Activated T-helper 1 cell treated with anti-CD3 and anti-CD28 coated beads, Interleukin-12 subunit alpha, Interleukin-12 subunit beta, Interleukin-2, Interleukin-4 antibody, amounts not matched to agents 30 ng/mL and 10 ng/mL and 1 ng/mL, durations not matched to agents 14 hours and 24 hours and 36 hours (primary cell): ENCODE measurements at regions not wholly inside any gene's neighbourhood (a gene's known extent, or its start where the extent isn't known, plus 50 kb on each side); places are given as distances from the start of the nearest gene placed in this dataset.

Experiments used
- DNase-seq: peaks from one replicate; pipeline ENCODE4 v3.0.0; 2021; ENCODE audit warnings: low spot score
- H3K27ac Mint-ChIP-seq: one replicate; pipeline ENCODE4 v1.8.0; 2021; ENCODE audit warnings: mild to moderate bottlenecking, mixed read lengths
- H3K27me3 Mint-ChIP-seq: one replicate; pipeline ENCODE4 v1.8.0; 2022; ENCODE audit warnings: mild to moderate bottlenecking, moderate library complexity, mixed read lengths; ENCODE audit not compliant: insufficient read depth
- H3K36me3 Mint-ChIP-seq: one replicate; pipeline ENCODE4 v1.8.0; 2021; ENCODE audit warnings: low read depth, mixed read lengths
- H3K4me1 Mint-ChIP-seq: one replicate; pipeline ENCODE4 v1.8.0; 2021; ENCODE audit warnings: low read depth, mixed read lengths
- H3K4me3 Mint-ChIP-seq: one replicate; pipeline ENCODE4 v1.8.0; 2021; ENCODE audit warnings: mild to moderate bottlenecking, moderate library complexity, mixed read lengths
- H3K9me3 Mint-ChIP-seq: one replicate; pipeline ENCODE4 v1.8.0; 2021; ENCODE audit warnings: mixed read lengths
- intact Hi-C: fragments of 100-400 bp; cut with micrococcal nuclease; formaldehyde crosslinking; loops from one replicate; pipeline ENCODE4 v1.15.1; 2024

DNA sequence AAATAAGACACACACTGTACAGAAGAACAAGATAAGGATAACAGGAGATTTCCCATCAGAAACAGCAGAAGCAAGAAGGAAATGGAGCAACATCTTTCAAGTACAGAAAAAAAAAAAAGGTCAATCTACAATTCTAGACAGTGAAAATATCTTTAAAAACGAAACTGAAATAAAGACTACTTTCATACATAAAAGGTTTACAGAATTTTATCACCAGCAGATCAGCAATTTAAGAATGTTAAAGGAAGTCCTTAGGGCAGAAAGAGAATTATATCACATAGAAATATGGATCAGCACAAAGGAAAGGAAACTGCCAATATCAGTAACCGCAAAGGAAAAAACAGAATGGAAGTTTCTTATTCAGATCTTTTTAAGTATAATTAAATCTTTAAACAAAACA lies 931.0 kb downstream of the EPHA4 start:
- H3K36me3 Mint-ChIP-seq: no peaks in the 10 kb centered on the region
- H3K4me1 Mint-ChIP-seq: no peaks in the 10 kb centered on the region
- intact Hi-C loops: no loop called here
- no peak for DNase-seq
- H3K4me3 Mint-ChIP-seq: no peak overlapping the region
- no peaks in the 10 kb centered on the region for H3K27me3 Mint-ChIP-seq
- no peak overlapping the region for H3K27ac Mint-ChIP-seq
- H3K9me3 Mint-ChIP-seq: no peaks in the 10 kb centered on the region

DNA sequence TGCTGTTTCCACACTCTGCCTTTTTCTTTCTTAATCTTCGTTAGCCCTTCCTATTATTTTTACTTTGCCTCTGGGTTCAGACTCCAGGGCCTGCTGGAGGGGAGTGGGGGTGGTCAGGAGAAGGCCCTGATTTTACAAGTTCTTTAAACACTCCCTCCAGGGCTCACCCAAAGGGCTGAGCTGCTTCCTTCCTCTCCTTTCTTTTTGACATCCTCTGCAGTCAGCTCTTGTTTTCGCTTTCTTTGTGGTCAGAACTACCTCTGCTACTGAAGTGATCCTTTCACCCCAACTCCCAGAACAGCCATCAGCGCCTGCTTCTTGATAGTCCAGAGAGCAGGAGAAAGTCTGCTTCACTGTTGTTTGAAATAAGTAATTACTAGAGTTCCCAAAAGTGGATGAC lies 925.7 kb downstream of the EPHA4 start:
- Mint-ChIP-seq H3K36me3 (no peaks in the 10 kb centered on the region), H3K4me1 (peaks cover 6% of the 10 kb centered on the region), H3K27me3 (no peaks in the 10 kb centered on the region), H3K27ac (no peak overlapping the region), H3K9me3 (no peaks in the 10 kb centered on the region), H3K4me3 (no peak overlapping the region)
- DNase-seq: no peak
- intact Hi-C loops: no loop called here

DNA sequence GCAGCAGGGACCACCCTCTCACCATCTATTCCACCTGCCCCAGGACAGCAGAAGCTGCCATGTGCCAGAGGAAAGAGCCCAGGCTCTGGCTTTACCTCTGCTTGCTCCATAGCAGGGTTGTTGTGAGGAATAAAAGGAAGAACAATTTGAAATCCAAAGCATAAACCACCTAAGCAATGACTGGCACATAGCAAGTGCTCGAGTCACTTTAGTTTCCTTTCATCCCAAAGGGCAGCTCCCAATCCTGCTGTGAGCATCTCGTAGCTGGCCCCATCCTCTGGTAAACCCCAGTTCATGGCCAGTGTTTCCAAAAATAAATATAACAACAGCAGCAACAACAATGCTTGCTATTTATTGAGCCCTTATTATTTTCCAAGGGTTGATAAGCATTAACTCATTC lies 923.5 kb downstream of the EPHA4 start:
- Mint-ChIP-seq H3K9me3 (no peaks in the 10 kb centered on the region), H3K27ac (no peak overlapping the region), H3K4me3 (no peak overlapping the region), H3K4me1 (peaks cover 6% of the 10 kb centered on the region), H3K36me3 (no peaks in the 10 kb centered on the region), H3K27me3 (no peaks in the 10 kb centered on the region)
- intact Hi-C loops: no loop called here
- no peak for DNase-seq

DNA sequence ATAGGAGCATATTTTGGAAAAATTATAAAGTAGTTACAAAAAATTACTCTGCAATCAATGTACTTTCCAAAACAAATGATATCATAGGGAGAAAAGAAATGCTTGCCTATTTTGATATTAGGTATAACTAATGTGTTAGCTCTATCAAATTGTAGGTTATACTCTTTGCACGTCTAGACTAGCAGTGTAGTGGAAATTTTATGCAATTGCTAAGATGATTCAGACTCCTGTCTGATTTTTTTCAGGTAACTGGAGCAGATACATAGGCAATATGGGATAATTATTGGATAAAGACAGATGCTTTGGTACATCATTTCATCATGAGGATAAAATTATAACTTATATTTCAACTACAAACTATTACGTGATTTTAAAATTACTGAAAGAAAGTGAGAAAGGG lies 918.3 kb downstream of the EPHA4 start:
- Mint-ChIP-seq H3K36me3 (no peaks in the 10 kb centered on the region), H3K27ac (no peak overlapping the region), H3K4me3 (no peak overlapping the region), H3K4me1 (no peaks in the 10 kb centered on the region), H3K27me3 (no peaks in the 10 kb centered on the region), H3K9me3 (no peaks in the 10 kb centered on the region)
- no peak for DNase-seq
- intact Hi-C loops: no loop called here

DNA sequence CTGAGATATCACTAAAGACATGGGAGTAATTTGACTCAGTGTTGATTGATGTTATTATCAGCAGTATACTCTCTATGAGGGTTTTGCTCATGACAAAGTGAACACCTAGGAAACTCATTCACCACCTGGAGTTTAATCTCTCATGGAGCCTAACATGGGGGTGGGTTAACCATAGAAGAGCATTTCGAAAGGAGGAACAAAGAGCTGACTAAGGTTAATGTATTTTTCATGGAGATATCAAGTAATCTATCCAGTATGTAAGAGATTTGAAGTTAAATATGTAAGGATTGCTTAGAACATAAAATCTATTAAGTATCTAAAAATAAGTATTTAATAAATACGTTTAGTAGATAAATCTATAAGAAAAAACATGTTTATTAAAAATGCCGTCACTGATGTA lies 917.8 kb downstream of the EPHA4 start:
- Mint-ChIP-seq H3K27ac (no peak overlapping the region), H3K4me1 (no peaks in the 10 kb centered on the region), H3K36me3 (no peaks in the 10 kb centered on the region), H3K9me3 (no peaks in the 10 kb centered on the region), H3K4me3 (no peak overlapping the region), H3K27me3 (no peaks in the 10 kb centered on the region)
- intact Hi-C loops: no loop called here
- DNase-seq: no peak

DNA sequence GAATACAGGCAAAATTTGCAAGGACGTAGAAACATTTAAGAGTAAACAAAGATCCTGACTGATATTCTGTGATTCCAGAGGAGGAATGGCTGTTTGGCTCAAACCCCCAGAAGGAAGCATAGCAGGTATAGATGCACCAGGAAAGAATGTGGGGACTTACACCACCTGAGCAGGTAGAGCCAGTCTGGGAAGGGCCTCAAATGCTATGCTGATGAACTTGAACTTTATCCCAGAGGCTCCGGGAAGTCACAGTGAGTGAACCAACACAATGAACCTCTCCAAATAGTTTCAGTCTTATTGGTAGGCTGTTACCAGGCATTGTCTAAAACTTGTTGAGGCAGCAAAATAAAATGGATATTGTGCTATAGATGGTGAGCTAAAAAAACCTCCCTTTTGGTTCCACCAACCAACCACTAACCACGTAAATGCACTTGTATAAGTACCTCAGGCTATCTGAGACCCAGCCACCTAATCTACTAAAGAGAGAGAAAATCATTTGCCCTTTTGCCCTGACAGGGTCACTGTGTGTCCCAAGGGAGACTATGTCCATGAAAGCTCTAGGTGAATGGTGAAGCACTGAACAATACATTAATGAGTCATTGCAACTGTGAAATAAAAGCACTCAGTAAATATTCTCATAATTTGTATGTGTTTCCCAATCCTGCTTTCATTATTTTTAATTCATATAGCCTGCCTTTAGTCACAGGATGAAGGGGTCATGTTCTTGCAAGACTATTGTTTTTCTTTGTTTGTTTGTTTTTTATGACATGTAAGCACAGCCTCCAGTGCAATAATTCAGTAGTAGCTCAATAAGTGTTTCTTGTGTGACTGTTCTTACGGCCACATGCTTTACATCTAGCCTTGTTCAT lies 911.6 kb downstream of the EPHA4 start:
- intact Hi-C loops: no loop called here
- no peaks in the 10 kb centered on the region for H3K4me1 Mint-ChIP-seq
- H3K9me3 Mint-ChIP-seq: no peaks in the 10 kb centered on the region
- H3K27me3 Mint-ChIP-seq: no peaks in the 10 kb centered on the region
- no peak overlapping the region for H3K27ac Mint-ChIP-seq
- no peak overlapping the region for H3K4me3 Mint-ChIP-seq
- no peaks in the 10 kb centered on the region for H3K36me3 Mint-ChIP-seq
- no peak for DNase-seq

DNA sequence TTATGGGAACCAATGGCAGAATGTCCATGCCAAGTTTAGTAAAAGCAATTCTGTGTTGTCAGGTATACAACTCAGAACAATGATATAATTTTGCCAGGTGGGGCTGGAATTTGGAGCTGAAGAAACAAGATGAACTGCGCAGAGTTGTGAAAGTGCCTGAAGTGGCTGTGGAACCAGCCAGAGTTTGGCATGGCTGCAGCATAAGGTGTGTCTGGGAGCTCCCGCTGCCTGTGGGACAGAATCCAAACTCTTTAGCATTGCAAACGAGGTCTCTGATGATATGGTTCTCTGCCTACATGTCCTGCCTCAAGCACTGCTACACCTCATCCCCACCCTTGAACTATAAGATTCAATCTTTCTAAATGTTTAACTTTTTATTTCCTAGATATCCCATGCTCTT lies 909.7 kb downstream of the EPHA4 start:
- no peaks in the 10 kb centered on the region for H3K27me3 Mint-ChIP-seq
- no peak overlapping the region for H3K27ac Mint-ChIP-seq
- no peaks in the 10 kb centered on the region for H3K4me1 Mint-ChIP-seq
- H3K9me3 Mint-ChIP-seq: no peaks in the 10 kb centered on the region
- intact Hi-C loops: no loop called here
- no peak overlapping the region for H3K4me3 Mint-ChIP-seq
- H3K36me3 Mint-ChIP-seq: no peaks in the 10 kb centered on the region
- no peak for DNase-seq

DNA sequence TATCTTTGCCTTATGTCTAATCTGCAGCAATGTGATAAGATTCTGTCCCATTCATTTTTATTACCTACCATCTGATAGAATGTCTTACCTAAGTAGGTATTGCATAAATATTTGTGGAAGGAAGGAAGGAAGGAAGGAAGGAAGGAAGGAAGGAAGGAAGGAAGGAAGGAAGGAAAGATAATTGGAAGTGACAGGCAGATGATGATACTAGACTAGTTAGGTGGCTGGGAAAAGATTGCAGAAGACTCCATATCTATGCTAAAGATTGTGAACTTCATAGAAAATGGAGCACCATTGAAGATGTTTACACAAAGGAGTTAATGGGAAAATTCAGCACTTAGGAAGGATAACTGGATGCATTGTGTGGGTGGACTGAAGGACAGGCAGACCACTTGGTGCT lies 909.0 kb downstream of the EPHA4 start:
- H3K9me3 Mint-ChIP-seq: no peaks in the 10 kb centered on the region
- no peak overlapping the region for H3K27ac Mint-ChIP-seq
- no peak for DNase-seq
- H3K4me1 Mint-ChIP-seq: no peaks in the 10 kb centered on the region
- no peak overlapping the region for H3K4me3 Mint-ChIP-seq
- H3K36me3 Mint-ChIP-seq: no peaks in the 10 kb centered on the region
- no peaks in the 10 kb centered on the region for H3K27me3 Mint-ChIP-seq
- intact Hi-C loops: no loop called here

DNA sequence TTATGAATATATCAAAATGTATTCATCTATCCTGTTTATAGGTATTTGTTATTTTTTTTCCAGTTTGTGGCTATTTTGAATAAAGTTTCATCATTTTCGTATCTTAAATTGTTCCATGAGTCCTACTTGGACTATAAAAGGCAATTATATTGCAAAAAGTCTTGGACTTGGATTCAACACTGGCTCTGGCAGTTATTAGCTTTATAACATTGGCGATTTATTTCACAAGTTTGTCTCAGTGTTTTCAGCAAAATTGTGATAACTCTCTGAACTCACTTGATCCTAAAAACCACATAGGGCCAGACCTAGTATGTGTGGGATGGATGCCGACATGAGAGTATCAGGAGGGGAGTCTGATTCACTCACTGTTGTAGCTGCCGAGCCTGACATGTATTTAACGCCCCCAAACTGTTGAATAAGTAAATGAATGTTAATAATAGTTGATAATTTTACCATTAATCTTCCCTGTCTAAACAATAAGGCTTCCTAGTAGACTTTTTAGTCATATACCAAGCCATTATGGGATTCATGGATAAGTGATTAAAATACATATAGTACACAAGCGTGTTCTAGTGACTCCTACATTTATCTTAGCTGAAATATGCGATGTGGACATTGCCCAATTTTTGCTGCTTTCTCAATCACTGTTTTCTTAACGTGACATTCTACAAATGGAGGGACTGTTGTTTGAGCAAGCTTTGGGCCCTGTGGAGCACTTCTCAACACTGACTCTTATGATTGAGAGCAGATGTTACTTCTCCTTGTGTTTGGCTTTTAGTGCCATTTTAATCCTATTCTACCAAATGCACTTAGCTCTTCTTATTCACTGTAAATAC lies 907.6 kb downstream of the EPHA4 start:
- no peak overlapping the region for H3K4me3 Mint-ChIP-seq
- no peak for DNase-seq
- H3K9me3 Mint-ChIP-seq: no peaks in the 10 kb centered on the region
- intact Hi-C loops: no loop called here
- no peaks in the 10 kb centered on the region for H3K36me3 Mint-ChIP-seq
- no peaks in the 10 kb centered on the region for H3K27me3 Mint-ChIP-seq
- no peaks in the 10 kb centered on the region for H3K4me1 Mint-ChIP-seq
- H3K27ac Mint-ChIP-seq: no peak overlapping the region

DNA sequence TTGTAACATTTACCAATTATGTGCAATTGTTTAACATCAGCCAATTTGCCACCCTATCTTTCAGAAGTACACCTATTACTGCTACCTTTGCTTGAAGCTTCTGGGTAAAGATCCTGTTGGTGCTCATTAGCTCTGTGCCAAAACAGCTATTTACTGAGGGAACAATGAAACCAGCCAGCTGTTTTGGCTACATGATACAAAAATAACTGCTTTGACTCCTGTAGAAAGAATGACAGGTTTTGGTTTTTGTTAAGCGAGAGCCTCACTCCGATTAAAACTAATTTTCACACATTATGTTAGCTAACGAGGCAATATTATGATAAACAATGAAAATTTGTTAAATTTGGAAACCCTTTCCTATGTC lies 907.0 kb downstream of the EPHA4 start:
- H3K9me3 Mint-ChIP-seq: no peaks in the 10 kb centered on the region
- no peak overlapping the region for H3K4me3 Mint-ChIP-seq
- no peaks in the 10 kb centered on the region for H3K27me3 Mint-ChIP-seq
- no peaks in the 10 kb centered on the region for H3K4me1 Mint-ChIP-seq
- H3K27ac Mint-ChIP-seq: no peak overlapping the region
- DNase-seq: no peak
- H3K36me3 Mint-ChIP-seq: no peaks in the 10 kb centered on the region
- intact Hi-C loops: no loop called here

DNA sequence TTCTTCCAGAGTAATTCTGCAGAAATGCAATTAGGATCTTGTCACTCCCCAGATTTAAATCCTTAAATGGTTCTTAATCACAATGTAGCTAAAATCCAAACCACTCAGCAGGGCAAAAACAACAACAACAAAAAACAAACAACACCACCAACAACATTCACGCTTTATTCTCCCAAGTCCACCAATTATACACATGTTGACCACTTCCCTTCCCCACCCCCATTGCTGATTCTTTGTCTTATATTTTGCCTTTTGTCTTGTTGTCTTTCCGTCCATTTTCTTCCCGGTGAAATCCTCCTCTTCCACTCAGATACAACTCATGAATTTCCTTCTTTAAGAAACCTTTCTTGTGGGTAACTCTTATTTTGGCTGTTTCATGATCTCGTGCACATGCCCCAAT lies 902.8 kb downstream of the EPHA4 start:
- DNase-seq: no peak
- Mint-ChIP-seq H3K36me3 (no peaks in the 10 kb centered on the region), H3K4me3 (no peak overlapping the region), H3K27ac (no peak overlapping the region), H3K9me3 (no peaks in the 10 kb centered on the region), H3K4me1 (no peaks in the 10 kb centered on the region), H3K27me3 (no peaks in the 10 kb centered on the region)
- intact Hi-C loops: no loop called here

DNA sequence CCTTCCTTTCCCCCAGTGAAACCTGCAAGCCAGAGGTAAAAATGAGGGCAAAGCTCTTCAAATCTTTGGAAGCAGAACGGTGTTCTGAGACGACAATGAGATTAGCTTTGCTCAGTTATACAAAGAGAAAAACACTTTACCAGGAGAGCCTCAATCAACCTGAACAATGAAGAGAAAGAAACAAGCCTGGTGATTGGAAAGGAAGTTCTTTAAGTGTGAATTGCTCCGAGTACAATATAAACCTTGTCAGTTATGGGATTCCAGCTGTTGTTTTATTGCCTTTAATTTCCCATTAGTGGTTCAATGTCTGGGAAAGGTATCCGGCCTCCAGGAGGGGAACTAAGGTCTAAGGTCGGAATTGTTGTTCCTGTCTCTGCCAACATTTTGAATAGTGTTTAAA lies 901.6 kb downstream of the EPHA4 start:
- Mint-ChIP-seq H3K36me3 (no peaks in the 10 kb centered on the region), H3K27ac (no peak overlapping the region), H3K4me3 (no peak overlapping the region), H3K27me3 (no peaks in the 10 kb centered on the region), H3K9me3 (no peaks in the 10 kb centered on the region), H3K4me1 (no peaks in the 10 kb centered on the region)
- no peak for DNase-seq
- intact Hi-C loops: no loop called here

DNA sequence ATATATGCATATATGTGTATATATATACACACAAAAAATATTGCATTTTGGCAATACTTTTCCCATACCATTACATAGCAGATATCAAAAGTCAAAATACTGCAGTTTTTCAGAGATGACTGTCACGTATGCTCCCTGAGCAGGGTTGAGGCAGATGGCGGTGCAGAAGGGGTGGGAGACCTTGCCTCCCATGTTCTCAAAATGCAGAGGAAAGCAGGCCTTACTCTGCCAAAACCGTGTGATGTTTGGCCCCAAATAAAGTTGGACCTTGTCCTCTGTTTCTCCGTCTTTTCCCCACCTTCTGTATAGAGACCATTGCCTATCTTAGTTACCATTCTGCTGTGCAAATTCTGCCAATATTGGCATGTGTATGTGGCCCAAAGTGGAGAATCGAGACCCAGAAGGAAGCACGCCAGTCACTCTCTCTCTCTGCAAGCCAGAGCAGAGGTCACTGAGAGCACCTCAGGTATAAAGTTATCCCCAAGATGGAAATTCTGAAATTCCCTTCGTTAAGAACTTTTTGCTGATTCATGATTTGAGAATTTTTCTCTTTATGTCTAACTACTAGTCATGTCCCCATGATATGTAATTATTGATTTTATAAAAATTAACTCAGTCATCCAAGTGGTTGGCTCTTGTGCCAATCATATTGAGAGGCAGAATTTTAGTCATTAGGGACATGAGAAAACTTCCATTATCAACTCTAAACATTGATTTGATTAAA lies 898.8 kb downstream of the EPHA4 start:
- H3K27me3 Mint-ChIP-seq: no peaks in the 10 kb centered on the region
- H3K9me3 Mint-ChIP-seq: no peaks in the 10 kb centered on the region
- no peaks in the 10 kb centered on the region for H3K4me1 Mint-ChIP-seq
- H3K36me3 Mint-ChIP-seq: no peaks in the 10 kb centered on the region
- no peak overlapping the region for H3K27ac Mint-ChIP-seq
- no peak for DNase-seq
- no peak overlapping the region for H3K4me3 Mint-ChIP-seq
- intact Hi-C loops: no loop called here
